Posterior cingulate gyrus (tissue), 11 donors: ENCODE measurements at regions not wholly inside any gene's neighbourhood (a gene's known extent, or its start where the extent isn't known, plus 50 kb on each side); places are given as distances from the start of the nearest gene placed in this dataset.

Source experiments
- DNase-seq, 10 donors: peaks; one replicate each; pipeline versions ENCODE4 v3.0.0 to v3.0.0-alpha.2; 2020 to 2021; ENCODE audit warnings: mixed read lengths in 3 of 10
- intact Hi-C: fragments of 100-400 bp; cut with DNase I; formaldehyde crosslinking; loops from one replicate; pipeline ENCODE4 v1.15.1; 2023

GRCh38 chr15:94671858-94672532, 440.6 kb downstream of the MCTP2 start:
- DNase-seq = no peak
- intact Hi-C loops = loop anchor here (2.0 to 5.0 kb wide), 2 partner anchors 620 to 1673 kb away; no protein-coding TSS in a partner anchor

- intact Hi-C loops = loop anchor here (5.0 kb wide), 1 partner anchor 618 kb away; no protein-coding TSS in a partner anchor
- no peak for DNase-seq
Measured at GRCh38 chr15:94673801-94674200, 442.4 kb downstream of the MCTP2 start.

GRCh38 chr15:94674296-94674695, 442.9 kb downstream of the MCTP2 start:
- intact Hi-C loops = loop anchor here (5.0 kb wide), 1 partner anchor 618 kb away; no protein-coding TSS in a partner anchor

GRCh38 chr15:94677202-94677790, 445.9 kb downstream of the MCTP2 start:
- intact Hi-C loops = no loop called here
- DNase-seq = no peak

More at GRCh38 chr15:94674296-94674695, 442.9 kb downstream of the MCTP2 start:
- DNase-seq = peak in 5 of 10 donors; percentile 11 to 86 (median 72)

GRCh38 chr15:94682171-94682570, 450.8 kb downstream of the MCTP2 start:
- no peak for DNase-seq
- intact Hi-C loops = no loop called here

- intact Hi-C loops = no loop called here
- DNase-seq = no peak
Measured at GRCh38 chr15:94683902-94684301, 452.5 kb downstream of the MCTP2 start.

- no peak for DNase-seq
- intact Hi-C loops = no loop called here
Measured at GRCh38 chr15:94691169-94691568, 459.8 kb downstream of the MCTP2 start.

- intact Hi-C loops = no loop called here
- no peak for DNase-seq
Measured at GRCh38 chr15:94692710-94693109, 461.3 kb downstream of the MCTP2 start.

GRCh38 chr15:94700211-94700610, 468.9 kb downstream of the MCTP2 start:
- intact Hi-C loops = no loop called here
- no peak for DNase-seq

- intact Hi-C loops = no loop called here
Measured at GRCh38 chr15:94701281-94701985, 470.1 kb downstream of the MCTP2 start.

GRCh38 chr15:94703596-94703995, 472.2 kb downstream of the MCTP2 start:
- DNase-seq = no peak
- intact Hi-C loops = no loop called here

More at GRCh38 chr15:94701281-94701985, 470.1 kb downstream of the MCTP2 start:
- no peak for DNase-seq

GRCh38 chr15:94704421-94704820, 473.1 kb downstream of the MCTP2 start:
- intact Hi-C loops = no loop called here
- no peak for DNase-seq

- intact Hi-C loops = no loop called here
- no peak for DNase-seq
Measured at GRCh38 chr15:94704946-94705345, 473.6 kb downstream of the MCTP2 start.

- DNase-seq = peak in 1 of 10 donors; percentile 73
- intact Hi-C loops = no loop called here
Measured at GRCh38 chr15:94709319-94709718, 478.0 kb downstream of the MCTP2 start.

GRCh38 chr15:94722024-94722636, 490.8 kb downstream of the MCTP2 start:
- no peak for DNase-seq
- intact Hi-C loops = no loop called here

GRCh38 chr15:94723801-94724200, 492.4 kb downstream of the MCTP2 start:
- DNase-seq = no peak
- intact Hi-C loops = no loop called here

GRCh38 chr15:94731286-94731685, 499.9 kb downstream of the MCTP2 start:
- intact Hi-C loops = no loop called here
- no peak for DNase-seq

GRCh38 chr15:94734460-94734859, 503.1 kb downstream of the MCTP2 start:
- no peak for DNase-seq
- intact Hi-C loops = no loop called here

GRCh38 chr15:94736236-94736635, 504.9 kb downstream of the MCTP2 start:
- intact Hi-C loops = no loop called here
- no peak for DNase-seq

- intact Hi-C loops = no loop called here
- DNase-seq = no peak
Measured at GRCh38 chr15:94739639-94740038, 508.3 kb downstream of the MCTP2 start.

- no peak for DNase-seq
- intact Hi-C loops = no loop called here
Measured at GRCh38 chr15:94740469-94740868, 509.1 kb downstream of the MCTP2 start.
